ENCODE measurements at regions not wholly inside any gene's neighbourhood (a gene's known extent, or its start where the extent isn't known, plus 50 kb on each side); places are given as distances from the start of the nearest gene placed in this dataset.

- no peak for TF ChIP-seq POU6F1 (CRISPR knock-in tag; IDR thresholded peaks at IDR 0.05; ENCODE audit: borderline replicate concordance, low read depth)
- TF ChIP-seq CSDC2 (CRISPR knock-in tag; IDR thresholded peaks at IDR 0.05): no peak
- no peak for TF ChIP-seq ISL1 (CRISPR knock-in tag; IDR thresholded peaks at IDR 0.05)
- no peak for TF ChIP-seq ZNF8 (CRISPR knock-in tag; IDR thresholded peaks at IDR 0.05)
- TF ChIP-seq TOX (CRISPR knock-in tag; IDR thresholded peaks at IDR 0.05; ENCODE audit: borderline replicate concordance): no peak
- TF ChIP-seq GLIS3 (CRISPR knock-in tag; IDR thresholded peaks at IDR 0.05): no peak
These were observed 90.1 kb upstream of the ABCC4 start (continued) for GRCh38 chr13:95391362-95391761.

GRCh38 chr13:95391785-95392184 is 90.5 kb upstream of the ABCC4 start:
- TF ChIP-seq TOX (CRISPR knock-in tag; IDR thresholded peaks at IDR 0.05; ENCODE audit: borderline replicate concordance): no peak
- no peak for TF ChIP-seq PPARA (CRISPR knock-in tag; IDR thresholded peaks at IDR 0.05; ENCODE audit: borderline replicate concordance)
- TF ChIP-seq TCF4 (CRISPR knock-in tag; IDR thresholded peaks at IDR 0.05; ENCODE audit: borderline replicate concordance): no peak
- no peak for TF ChIP-seq CSRNP3 (CRISPR knock-in tag; IDR thresholded peaks at IDR 0.05)
- no peak for TF ChIP-seq CREB5 (CRISPR knock-in tag; IDR thresholded peaks at IDR 0.05; ENCODE audit: low read depth)
- TF ChIP-seq ESRRG (CRISPR knock-in tag; IDR thresholded peaks at IDR 0.05): no peak
- TF ChIP-seq POU6F1 (CRISPR knock-in tag; IDR thresholded peaks at IDR 0.05; ENCODE audit: borderline replicate concordance, low read depth): no peak
- TF ChIP-seq SNAI2 (CRISPR knock-in tag; IDR thresholded peaks at IDR 0.05): no peak
- TF ChIP-seq ZFP3 (CRISPR knock-in tag; IDR thresholded peaks at IDR 0.05): no peak
- no peak for TF ChIP-seq CSDC2 (CRISPR knock-in tag; IDR thresholded peaks at IDR 0.05)
- no peak for TF ChIP-seq ZNF70 (CRISPR knock-in tag; IDR thresholded peaks at IDR 0.05)
- TF ChIP-seq ISL1 (CRISPR knock-in tag; IDR thresholded peaks at IDR 0.05): no peak
- TF ChIP-seq ZFP30 (CRISPR knock-in tag; IDR thresholded peaks at IDR 0.05): no peak
- no peak for TF ChIP-seq ZNF565 (CRISPR knock-in tag; conservative IDR thresholded peaks at IDR 0.05; ENCODE audit: low read depth)
- no peak for ATAC-seq

- ATAC-seq: no peak
- TF ChIP-seq ZC3H10 (CRISPR knock-in tag; IDR thresholded peaks at IDR 0.05): no peak
- TF ChIP-seq OSR1 (CRISPR knock-in tag; IDR thresholded peaks at IDR 0.05): no peak
- TF ChIP-seq CREB5 (CRISPR knock-in tag; IDR thresholded peaks at IDR 0.05; ENCODE audit: low read depth): no peak
- TF ChIP-seq PATZ1 (CRISPR knock-in tag; IDR thresholded peaks at IDR 0.05; ENCODE audit: borderline replicate concordance): no peak
- TF ChIP-seq RARB (CRISPR knock-in tag; IDR thresholded peaks at IDR 0.05): no peak
- no peak for TF ChIP-seq TCF4 (CRISPR knock-in tag; IDR thresholded peaks at IDR 0.05; ENCODE audit: borderline replicate concordance)
- no peak for TF ChIP-seq ESRRG (CRISPR knock-in tag; IDR thresholded peaks at IDR 0.05)
These were observed 91.3 kb upstream of the ABCC4 start for GRCh38 chr13:95392597-95392996.

Measured in SK-N-SH treated with all-trans-retinoic acid at 6 μM for 48 hours (cell line).